Activated CD4-positive, alpha-beta T cell treated with anti-CD3 and anti-CD28 coated beads, Interleukin-2, Interleukin-6, amounts not matched to agents 100 ng/mL and 50 ng/mL, durations not matched to agents 16 hours and 8 hours (primary cell): ENCODE measurements at regions not wholly inside any gene's neighbourhood (a gene's known extent, or its start where the extent isn't known, plus 50 kb on each side); places are given as distances from the start of the nearest gene placed in this dataset.

ENCODE experiments used
- DNase-seq: peaks from one replicate; pipeline ENCODE4 v3.0.0-alpha.2; 2020

DNA sequence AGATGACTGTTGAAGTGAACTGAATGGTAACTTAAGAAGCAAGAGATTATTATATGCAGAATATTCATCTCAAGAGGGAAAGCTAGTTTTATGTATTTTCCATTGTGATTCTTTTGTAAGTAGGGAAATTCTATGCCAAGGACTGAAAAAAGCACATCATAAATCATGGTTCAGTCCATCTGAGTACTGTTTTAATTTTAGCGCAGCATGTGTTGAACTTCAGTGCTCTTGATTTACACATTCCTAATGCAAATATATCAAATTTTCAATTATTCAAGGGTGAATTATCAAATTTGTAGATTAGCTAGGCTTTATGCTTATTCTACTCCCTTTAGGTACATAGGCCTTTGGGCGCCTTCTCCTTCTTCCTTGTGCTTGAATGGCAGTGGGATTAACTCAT is 50.3 kb upstream of the TCF12 start:
- DNase-seq = no peak

- no peak for DNase-seq
These were observed 51.6 kb upstream of the TCF12 start for GRCh38 chr15:56866803-56867202.

- DNase-seq = no peak
These were observed 60.6 kb upstream of the TCF12 start for GRCh38 chr15:56857828-56858227.

DNA sequence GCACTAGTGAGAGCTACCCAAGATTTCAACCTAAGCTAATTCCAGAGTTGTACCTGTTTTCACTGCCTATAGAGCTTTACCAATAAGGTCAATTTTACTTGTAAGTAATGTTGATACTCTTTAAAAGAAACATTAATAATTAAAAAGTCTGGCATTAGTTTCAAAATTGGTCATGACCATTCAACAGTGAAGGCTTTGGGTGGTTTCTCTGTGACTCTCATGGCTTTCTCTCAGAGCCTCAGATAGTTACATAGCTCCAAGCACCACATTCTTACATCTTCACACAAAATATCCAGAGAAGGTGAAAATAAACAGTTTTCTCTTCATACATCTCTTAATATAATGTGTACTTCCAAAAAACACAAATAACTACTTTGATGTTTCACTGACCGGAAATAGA is 61.5 kb upstream of the TCF12 start:
- no peak for DNase-seq

GRCh38 chr15:56844892-56845291 is 73.6 kb upstream of the TCF12 start:
- no peak for DNase-seq

- no peak for DNase-seq
These were observed 74.0 kb upstream of the TCF12 start for GRCh38 chr15:56844471-56844870.

GRCh38 chr15:56839641-56840040 is 78.8 kb upstream of the TCF12 start:
- no peak for DNase-seq

- DNase-seq = no peak
These were observed 79.3 kb upstream of the TCF12 start for GRCh38 chr15:56839099-56839498.

- DNase-seq = no peak
These were observed 80.4 kb upstream of the TCF12 start for GRCh38 chr15:56838085-56838484.

GRCh38 chr15:56837273-56837672 is 81.2 kb upstream of the TCF12 start:
- DNase-seq = no peak

GRCh38 chr15:56835718-56836171 is 82.7 kb upstream of the TCF12 start:
- DNase-seq = no peak

DNA sequence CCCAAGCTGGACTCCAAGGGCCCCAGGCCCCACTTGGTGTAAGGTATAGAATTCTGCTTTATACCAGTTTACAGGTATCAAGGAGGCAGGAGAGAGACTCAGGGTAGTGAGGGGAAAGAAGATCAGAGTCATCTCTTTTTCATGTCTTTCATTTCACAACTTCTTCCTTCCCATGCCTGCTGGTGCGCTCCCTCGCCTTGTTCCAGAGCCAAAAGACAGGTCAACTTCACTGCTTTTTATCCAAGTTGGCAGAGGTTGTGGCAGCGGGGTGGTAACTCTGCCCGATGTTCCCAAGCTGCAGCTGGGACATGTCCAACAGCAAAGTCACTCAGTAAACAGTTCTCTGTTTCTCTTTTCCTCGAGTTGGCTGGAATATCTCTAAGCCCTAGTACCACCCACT is 86.3 kb upstream of the TCF12 start:
- DNase-seq = no peak

- DNase-seq = no peak
These were observed 86.9 kb upstream of the TCF12 start for GRCh38 chr15:56831467-56832005.

DNA sequence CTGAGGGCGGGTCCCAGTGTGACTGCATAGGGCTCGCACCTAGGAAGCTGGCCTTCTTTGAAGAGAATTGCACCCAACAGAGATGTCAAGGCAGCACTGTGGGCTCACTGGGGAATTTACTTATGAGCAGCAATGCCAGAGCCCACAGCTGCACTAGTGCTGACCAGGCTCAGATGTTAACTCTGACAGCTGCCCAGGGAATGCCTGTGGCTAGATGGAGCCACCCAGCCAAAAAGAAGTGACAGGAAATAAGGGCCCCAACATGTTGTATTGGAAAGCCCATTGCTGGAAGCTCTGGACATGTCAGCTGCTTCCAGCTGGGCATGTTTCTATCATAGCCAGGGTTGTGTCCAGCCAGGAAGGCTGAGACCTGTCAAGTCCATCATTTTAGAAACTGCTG is 90.9 kb upstream of the ZNF280D start:
- no peak for DNase-seq

DNA sequence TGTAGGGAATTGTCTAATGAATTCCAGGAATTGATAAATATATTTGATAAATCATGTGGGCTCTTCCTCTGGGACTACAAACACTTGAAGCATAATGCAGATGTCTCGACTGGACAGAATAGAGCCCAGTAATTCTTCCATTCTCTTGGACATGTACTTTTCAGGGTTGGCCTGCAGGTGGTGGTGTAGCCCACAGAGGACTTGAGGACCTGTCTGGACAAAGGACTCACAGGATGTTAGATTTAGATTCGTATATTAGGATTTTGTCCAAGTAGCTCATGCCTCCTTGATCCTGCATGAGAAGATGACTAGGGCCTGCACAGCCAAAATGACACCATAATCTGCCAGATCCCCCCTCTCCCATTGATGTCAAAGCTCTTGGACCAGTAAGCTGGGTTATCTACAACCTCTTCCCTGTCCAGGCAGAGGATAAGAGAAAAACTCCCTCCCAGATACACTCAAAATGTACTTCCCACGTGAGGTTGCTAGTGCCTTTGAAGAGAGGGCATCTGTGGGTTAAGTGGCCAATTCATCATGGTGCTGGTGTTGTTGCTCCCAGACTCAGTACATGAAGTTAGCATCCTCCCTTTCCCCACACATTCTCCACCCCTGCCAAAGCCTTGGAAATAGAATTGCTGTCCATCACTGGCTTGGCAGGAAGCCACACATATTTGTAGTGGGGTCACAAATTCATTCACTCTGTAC is 88.6 kb upstream of the ZNF280D start:
- peak; percentile 52 for DNase-seq

GRCh38 chr15:56820333-56820732 is 87.0 kb upstream of the ZNF280D start:
- DNase-seq = no peak

GRCh38 chr15:56817321-56818080 is 84.2 kb upstream of the ZNF280D start:
- DNase-seq = no peak

- no peak for DNase-seq
These were observed 83.5 kb upstream of the ZNF280D start for GRCh38 chr15:56816781-56817180.

- peak; percentile 43 for DNase-seq
These were observed 81.9 kb upstream of the ZNF280D start for GRCh38 chr15:56815247-56815646.

- DNase-seq = no peak
These were observed 81.1 kb upstream of the ZNF280D start for GRCh38 chr15:56814429-56814828.

DNA sequence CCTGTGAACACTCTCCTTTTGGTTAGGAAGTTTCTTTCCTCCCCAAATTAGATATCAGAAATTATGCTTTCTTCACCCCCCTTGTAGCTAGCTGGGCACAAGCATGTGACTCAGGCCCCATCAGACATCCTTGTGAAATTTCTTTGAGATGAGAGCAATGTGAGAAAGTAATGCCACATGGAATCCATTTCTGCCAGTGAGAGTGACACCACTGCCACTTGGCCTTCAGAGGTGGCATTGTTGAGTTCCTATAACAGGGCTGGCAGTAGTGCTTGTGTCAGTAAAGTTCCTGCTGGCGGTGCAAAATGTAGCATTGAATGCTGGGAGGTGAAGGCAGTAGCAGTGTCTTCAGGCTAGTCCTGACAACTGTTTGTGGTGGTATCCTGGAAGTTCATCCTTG is 80.7 kb upstream of the ZNF280D start:
- DNase-seq = no peak

GRCh38 chr15:56812961-56813360 is 79.7 kb upstream of the ZNF280D start:
- no peak for DNase-seq

- DNase-seq = no peak
These were observed 78.9 kb upstream of the ZNF280D start for GRCh38 chr15:56812221-56812620.

- DNase-seq = no peak
These were observed 78.3 kb upstream of the ZNF280D start for GRCh38 chr15:56811586-56811985.
